ENCODE measurements at regions not wholly inside any gene's neighbourhood (a gene's known extent, or its start where the extent isn't known, plus 50 kb on each side); places are given as distances from the start of the nearest gene placed in this dataset.

- H3K27me3 ChIP-seq = no peaks in the 10 kb centered on the region
- 77 to 96% methylated on average over 1 of the region's 1 CpG for WGBS, 2 donors
Measured at GRCh38 chr12:46503637-46504175, 131.1 kb upstream of the SLC38A2 start.

GRCh38 chr12:46500673-46501072 is 128.1 kb upstream of the SLC38A2 start:
- no peaks in the 10 kb centered on the region for H3K36me3 ChIP-seq
- no peak overlapping the region for H3K27ac ChIP-seq
- no peaks in the 10 kb centered on the region for H3K4me1 ChIP-seq
- WGBS, 2 donors = 95 to 100% methylated on average over 1 of the region's 1 CpG
- no peaks in the 10 kb centered on the region for H3K27me3 ChIP-seq
- no peak for ATAC-seq (ENCODE audit: low FRiP score in 2 of 2)
- peaks cover 0 to 9% (median 3%) of the 10 kb centered on the region in 4 donors for H3K9me3 ChIP-seq
- TF ChIP-seq CTCF (IDR thresholded peaks at IDR 0.05) (no peak), EP300 (IDR thresholded peaks at IDR 0.05) (no peak), POLR2A (IDR thresholded peaks at IDR 0.05) (no peak), POLR2AphosphoS5 (IDR thresholded peaks at IDR 0.05) (no peak)
- H3K4me3 ChIP-seq = no peak overlapping the region
- DNase-seq = no peak

More at GRCh38 chr12:46503637-46504175, 131.1 kb upstream of the SLC38A2 start:
- ATAC-seq (ENCODE audit: low FRiP score in 2 of 2) (no peak), DNase-seq (no peak)
- H3K36me3 ChIP-seq = no peaks in the 10 kb centered on the region
- no peaks in the 10 kb centered on the region for H3K4me1 ChIP-seq
- no peak overlapping the region for H3K27ac ChIP-seq
- peaks cover 6 to 15% (median 10%) of the 10 kb centered on the region in 4 donors for H3K9me3 ChIP-seq
- H3K4me3 ChIP-seq = no peak overlapping the region
- no peak for TF ChIP-seq EP300 (IDR thresholded peaks at IDR 0.05)
- TF ChIP-seq POLR2AphosphoS5 (IDR thresholded peaks at IDR 0.05) = no peak
- TF ChIP-seq POLR2A (IDR thresholded peaks at IDR 0.05) = no peak
- TF ChIP-seq CTCF (IDR thresholded peaks at IDR 0.05) = no peak

GRCh38 chr12:46499901-46500300 is 127.3 kb upstream of the SLC38A2 start:
- no peak for TF ChIP-seq EP300 (IDR thresholded peaks at IDR 0.05)
- Histone ChIP-seq H3K4me1 (peaks cover 0 to under 1% (median 0%) of the 10 kb centered on the region in 4 donors), H3K27me3 (no peaks in the 10 kb centered on the region), H3K36me3 (no peaks in the 10 kb centered on the region), H3K27ac (no peak overlapping the region), H3K9me3 (peaks cover 0 to 9% (median 3%) of the 10 kb centered on the region in 4 donors), H3K4me3 (no peak overlapping the region)
- 85 to 94% methylated on average over 2 of the region's 2 CpGs for WGBS, 2 donors
- ATAC-seq (ENCODE audit: low FRiP score in 2 of 2) = no peak
- DNase-seq = no peak

- no peak for ATAC-seq (ENCODE audit: low FRiP score in 2 of 2)
- Histone ChIP-seq H3K4me3 (no peak overlapping the region), H3K9me3 (peaks cover 0 to 9% (median 3%) of the 10 kb centered on the region in 4 donors), H3K4me1 (peaks cover 0 to 6% (median under 1%) of the 10 kb centered on the region in 4 donors), H3K36me3 (no peaks in the 10 kb centered on the region), H3K27me3 (no peaks in the 10 kb centered on the region), H3K27ac (no peak overlapping the region)
- DNase-seq = no peak
- WGBS, 2 donors = 91 to 93% methylated on average over 1 of the region's 1 CpG
- TF ChIP-seq EP300 (IDR thresholded peaks at IDR 0.05) (no peak), POLR2AphosphoS5 (IDR thresholded peaks at IDR 0.05) (no peak), POLR2A (IDR thresholded peaks at IDR 0.05) (no peak), CTCF (IDR thresholded peaks at IDR 0.05) (no peak)
Measured at GRCh38 chr12:46499226-46499625, 126.7 kb upstream of the SLC38A2 start.

GRCh38 chr12:46497739-46498138 is 125.2 kb upstream of the SLC38A2 start:
- Histone ChIP-seq H3K27me3 (no peaks in the 10 kb centered on the region), H3K9me3 (peaks cover 0 to 9% (median 3%) of the 10 kb centered on the region in 4 donors), H3K27ac (no peak overlapping the region), H3K36me3 (no peaks in the 10 kb centered on the region), H3K4me3 (no peak overlapping the region), H3K4me1 (peaks cover 3 to 20% (median 8%) of the 10 kb centered on the region in 4 donors)
- WGBS, 2 donors = 98 to 100% methylated on average over 1 of the region's 1 CpG
- TF ChIP-seq EP300 (IDR thresholded peaks at IDR 0.05) (no peak), CTCF (IDR thresholded peaks at IDR 0.05) (no peak), POLR2AphosphoS5 (IDR thresholded peaks at IDR 0.05) (no peak), POLR2A (IDR thresholded peaks at IDR 0.05) (no peak)
- DNase-seq (no peak), ATAC-seq (ENCODE audit: low FRiP score in 2 of 2) (no peak)

All from upper lobe of left lung (tissue), 6 donors.